Left cardiac atrium (tissue), 4 donors: ENCODE measurements at regions not wholly inside any gene's neighbourhood (a gene's known extent, or its start where the extent isn't known, plus 50 kb on each side); places are given as distances from the start of the nearest gene placed in this dataset.
"Not testable (repeated sequence)": the region's sequence is repeated elsewhere in the genome, so short reads cannot be mapped to it uniquely, and the experiment has no call there.

ENCODE experiments used
- ATAC-seq, 2 donors: fragments of 200-7000 bp; cut with Tn5 transposase; one replicate each; pipeline ENCODE4 v1.9.1; 2020; ENCODE audit warnings: mild to moderate bottlenecking in 2 of 2, moderate library complexity in 2 of 2
- DNase-seq: peaks from one replicate; pipeline ENCODE4 v3.0.0-alpha.2; 2020
- intact Hi-C, 2 donors: fragments of 100-400 bp; cut with DNase I; formaldehyde crosslinking; loops; one replicate each; pipeline versions ENCODE4 v1.14.1 to v1.15.1; 2022 to 2023
- donor health status: DM: no; HTN: yes; CAD: no.
- donor health status: DM: no; HTN: yes; CAD: no; lungs with severe emphysema.
- donor health status: DM: yes; HTN: yes; CAD: no.
- donor health status: Dilated cardiomyopathy.

DNA sequence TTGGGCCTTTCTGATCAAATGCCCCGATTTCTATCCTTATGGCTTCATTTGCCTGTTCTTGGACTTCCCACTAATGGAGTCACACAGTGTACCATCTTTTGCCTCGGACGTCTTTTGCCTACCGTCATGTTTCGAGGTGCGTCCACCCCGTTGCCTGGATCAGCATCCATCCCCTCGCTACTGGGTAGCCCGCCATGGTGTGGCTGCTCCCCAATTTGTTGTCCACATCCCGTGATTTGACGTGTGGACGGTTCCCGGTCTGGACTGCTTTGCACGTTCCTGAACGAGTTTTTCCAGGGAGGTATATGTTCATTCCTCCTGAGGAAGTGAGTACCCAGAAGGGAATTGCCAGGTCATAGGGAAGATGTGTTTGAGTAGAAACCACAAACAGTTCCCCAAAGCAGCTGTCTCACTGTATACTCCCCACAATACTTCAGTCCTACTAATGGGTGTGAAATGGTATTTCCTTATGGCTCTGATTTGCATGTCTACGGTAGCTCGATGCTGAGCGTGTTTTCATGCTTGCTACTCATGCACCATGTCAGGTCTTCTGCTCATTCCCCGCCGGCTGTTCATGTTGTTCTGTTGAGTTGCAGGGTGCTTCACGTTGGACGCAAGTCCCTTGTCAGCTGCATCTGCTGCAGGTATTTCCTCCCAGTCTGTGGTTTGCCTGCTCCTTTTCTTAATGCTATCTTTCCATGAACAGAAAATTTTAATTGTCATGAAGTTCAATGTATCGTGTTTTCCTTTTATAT is 86.8 kb upstream of the AFDN start:
- DNase-seq (no peak), ATAC-seq (no peak)
- intact Hi-C loops, result no loop called here

DNA sequence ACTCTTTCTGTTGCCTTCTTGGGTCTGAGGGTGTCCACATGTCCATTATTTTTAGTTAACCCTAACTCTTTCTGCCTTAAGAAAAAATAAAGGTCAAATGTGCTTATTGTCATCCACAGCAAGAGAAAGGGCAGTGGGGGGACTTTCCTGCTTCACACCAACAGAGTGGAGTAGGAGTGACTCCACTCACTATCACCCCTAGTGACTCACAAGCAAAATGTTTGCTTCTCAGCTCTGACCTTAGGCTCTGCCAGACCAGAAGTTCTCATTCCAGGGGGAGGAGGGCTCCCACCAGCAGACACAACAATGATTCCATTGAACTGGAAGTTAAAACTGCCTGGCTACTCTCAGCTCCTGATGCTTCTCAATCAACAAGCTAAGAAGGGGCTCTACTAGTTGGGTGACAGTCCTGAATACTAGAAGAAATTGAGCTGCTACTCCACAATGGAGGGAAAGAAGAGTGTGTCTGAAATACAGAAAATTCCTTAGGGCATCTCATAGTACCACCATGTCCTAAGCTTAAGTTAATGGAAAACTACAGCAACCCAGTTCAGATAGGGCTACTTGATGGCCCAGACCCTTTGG is 83.9 kb upstream of the AFDN start:
- no peak for DNase-seq
- ATAC-seq, result peak in 1 of 2 donors; percentile 80
- intact Hi-C loops, result no loop called here

DNA sequence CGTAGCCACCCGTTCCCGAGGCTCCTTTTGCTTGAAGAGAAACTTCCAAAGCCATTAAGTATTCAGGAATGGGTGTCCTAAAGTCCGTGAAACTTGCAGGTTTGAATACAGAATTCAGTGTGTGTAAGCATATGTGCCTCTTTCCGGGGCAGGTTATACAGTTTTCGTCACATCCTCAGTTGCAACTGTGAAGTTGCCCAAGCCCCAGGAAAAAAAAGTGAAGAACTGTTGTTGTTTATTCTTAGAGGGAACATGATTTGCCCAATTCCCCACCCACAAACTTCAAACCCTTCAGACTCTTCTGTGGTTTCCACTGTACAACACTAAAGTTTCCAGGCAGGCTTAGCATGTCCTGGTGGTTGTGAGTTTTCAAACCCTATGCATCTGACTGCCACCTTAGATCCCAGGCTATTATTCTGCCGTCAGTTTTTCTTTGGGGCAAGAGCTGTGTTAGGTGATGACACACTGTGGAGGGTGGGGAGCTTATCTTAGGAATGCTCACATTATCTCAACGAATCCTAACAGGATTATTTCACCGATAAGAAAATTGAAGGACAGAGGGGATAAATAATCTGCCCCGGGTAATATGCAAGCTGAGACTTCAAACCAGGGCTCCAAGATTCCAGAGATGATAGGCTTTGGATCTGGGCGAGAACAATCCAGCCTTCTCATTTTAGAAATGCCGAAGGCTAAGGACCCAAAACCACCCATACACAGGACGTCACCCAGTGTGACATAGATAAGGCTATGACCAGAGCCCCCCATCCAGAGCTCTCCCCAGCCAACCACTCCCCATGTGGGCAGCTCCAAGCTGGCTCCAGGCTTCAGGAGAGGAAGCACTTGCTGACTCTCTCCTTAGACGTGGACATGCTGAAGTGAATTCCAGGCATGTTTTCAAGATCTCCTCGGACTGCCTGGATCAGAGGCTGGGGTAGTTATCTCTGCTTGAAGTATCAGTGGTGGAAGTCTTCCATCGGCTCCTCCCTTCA is 81.7 kb upstream of the AFDN start:
- ATAC-seq, result peak; percentile 17 to 38
- intact Hi-C loops, result no loop called here
- no peak for DNase-seq

DNA sequence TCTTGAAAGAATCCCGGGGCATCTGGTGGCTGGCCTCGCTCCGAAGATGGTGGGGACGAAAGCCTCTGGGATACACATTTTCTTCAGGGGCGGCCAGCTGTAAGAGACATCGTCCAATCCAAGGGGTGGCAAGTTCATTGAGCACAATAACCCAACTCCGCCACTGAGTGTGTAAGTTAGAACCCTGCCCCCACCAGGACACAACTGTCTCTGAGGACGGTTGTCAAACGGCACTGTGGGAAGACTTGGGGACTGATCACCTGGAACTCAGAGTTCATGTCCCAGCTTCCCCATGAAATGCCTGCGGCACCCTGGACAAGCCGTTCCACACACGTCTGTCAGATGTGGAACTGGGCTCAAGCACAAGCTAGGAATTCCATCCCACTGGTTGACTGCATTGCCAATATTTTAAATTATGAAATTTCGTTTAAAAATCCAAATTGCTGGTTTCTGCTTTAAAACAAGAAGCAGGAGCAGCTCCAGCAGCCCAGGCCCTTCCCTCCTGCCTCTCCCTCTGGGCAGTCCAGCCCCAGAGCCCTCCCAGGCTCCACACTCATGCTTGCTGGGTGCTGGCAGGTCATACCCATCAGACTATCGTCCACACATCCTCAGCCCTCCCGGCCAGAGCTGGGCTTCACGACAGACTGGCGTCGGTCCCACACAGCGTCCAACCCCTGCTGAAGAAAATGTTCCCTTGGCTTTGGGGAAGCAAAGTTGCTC is 80.9 kb upstream of the AFDN start:
- ATAC-seq, result peak; percentile 46 to 87
- DNase-seq, result peak; percentile 63
- intact Hi-C loops, result no loop called here

DNA sequence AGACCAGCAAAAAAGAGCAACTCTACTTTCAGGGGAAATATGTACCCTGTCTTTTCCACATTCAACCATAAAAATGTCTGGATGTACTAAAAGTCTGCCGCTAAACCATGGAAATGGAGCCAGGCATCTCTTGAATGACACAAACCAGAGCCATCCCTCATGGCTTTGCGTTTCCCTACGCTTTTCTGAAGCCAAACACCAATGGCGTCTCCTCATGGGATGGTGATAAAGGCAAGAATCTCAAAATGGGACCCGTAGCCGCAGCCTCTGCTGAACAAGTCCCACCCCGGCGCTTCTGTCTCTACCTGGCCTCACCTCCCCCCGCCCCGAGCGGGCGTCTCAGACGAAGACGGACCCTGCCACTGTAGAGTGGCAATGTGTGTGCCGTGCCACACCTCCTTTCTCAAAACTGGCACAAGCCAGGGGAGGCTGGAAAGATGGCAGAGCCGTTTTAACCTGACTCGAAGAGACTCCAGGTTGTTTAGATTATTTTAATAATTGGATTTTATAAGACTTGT is 80.3 kb upstream of the AFDN start:
- DNase-seq (no peak), ATAC-seq (no peak)
- intact Hi-C loops, result no loop called here

DNA sequence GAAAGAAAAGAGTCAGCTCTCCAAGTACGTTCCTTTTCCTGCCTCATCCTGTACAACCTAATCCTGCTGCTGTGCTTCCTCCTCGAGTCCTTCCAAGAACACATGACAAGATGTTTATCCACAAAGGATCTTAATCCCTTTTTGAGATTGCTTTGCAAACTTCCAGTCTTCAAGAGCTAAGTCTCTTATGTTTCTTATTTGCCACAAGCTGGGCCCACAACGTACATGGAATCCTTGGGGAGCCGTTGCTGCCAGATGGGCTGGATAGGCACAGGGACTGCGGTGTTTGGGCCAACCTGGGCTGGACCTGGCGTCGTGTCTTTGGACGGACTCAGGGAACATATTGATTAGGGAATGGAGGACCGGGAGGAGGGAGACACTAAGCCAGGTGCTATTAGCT is 79.7 kb upstream of the AFDN start:
- intact Hi-C loops, result no loop called here
- no peak for DNase-seq
- no peak for ATAC-seq

DNA sequence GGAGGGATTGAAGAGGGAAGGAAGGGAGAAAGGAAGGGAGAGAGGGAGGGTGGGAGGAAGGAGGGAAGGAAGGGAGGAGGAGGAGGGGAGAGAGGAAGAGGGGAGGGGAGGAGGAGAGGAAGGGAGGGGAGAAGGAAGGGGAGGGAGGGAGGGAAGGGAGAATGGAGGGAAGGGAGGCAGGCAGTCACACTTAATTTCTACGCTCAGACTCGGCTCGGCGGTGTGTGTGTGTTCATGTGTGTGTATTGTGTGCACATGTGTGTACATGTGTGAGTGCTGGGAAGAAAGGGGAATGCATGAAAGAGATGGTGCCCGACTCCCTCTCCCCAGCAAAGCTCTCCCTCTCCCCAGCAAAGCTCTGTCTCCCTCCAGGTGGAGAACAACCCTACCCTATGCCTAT is 79.1 kb upstream of the AFDN start:
- intact Hi-C loops, result no loop called here
- ATAC-seq (no peak), DNase-seq (no peak)

DNA sequence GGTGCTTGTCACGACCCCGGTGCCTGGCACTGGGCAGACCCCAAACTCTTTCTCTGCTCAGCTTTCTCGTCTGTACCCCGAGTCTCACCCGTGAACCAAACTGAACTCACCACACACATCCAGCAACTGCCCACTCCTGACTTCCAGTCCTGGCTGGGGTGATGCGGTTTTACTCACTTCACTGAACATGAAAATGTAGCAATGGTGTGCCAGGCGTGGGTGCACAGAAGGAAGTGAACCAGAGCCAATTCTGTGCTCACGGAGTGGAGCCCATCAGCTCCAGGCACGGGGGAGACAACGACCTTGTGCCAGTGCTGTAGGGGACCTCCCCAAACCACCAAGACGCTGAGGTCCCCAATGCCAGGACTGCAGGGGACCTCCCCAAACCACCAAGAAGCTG is 78.7 kb upstream of the AFDN start:
- intact Hi-C loops, result no loop called here
- peak in 1 of 2 donors; percentile 16 for ATAC-seq

DNA sequence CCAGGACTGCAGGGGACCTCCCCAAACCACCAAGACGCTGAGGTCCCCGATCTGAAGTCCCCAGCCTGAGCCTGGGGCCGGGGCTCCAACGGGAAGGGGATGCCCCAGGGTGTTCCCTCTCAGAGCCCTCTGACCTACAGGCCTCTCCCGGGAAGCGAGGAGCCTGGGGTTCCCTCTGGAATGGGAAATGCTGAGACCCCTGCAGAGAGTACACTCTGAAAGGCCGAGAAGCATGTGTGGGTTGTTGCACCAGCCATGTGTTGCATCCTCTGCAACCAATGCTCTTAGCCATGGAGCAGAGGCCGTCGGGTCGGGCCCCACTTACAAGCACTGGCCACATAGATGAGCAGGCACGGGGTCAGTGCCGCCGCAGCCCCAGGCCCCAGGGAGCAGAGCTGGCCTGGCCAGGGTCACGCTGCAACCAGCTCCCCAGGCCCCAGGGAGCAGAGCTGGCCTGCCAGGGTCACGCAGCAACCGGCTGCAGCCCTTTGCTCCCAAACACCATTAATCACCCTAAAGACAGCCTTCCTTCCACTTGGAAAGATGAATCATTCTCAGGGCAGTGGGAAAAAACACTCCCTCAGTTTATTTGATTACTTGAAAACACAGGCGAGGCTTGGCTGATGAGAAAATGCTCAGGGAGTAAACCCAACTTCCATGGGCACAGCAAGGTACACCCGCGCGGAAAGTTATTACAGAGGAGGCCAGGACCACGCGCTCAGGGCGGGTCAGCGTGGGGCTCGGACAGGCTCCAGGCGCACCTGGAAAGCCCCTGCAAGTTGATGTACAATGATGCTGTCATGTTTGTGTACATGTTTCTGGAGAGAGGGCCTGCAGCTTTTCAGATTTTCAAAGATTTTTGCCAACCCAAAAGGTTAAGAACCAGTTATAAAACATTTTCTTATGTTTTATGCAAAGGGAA is 78.0 kb upstream of the AFDN start:
- intact Hi-C loops, result no loop called here
- no peak for DNase-seq
- peak; percentile 53 to 63 for ATAC-seq

More for the DNA sequence above, 78.7 kb upstream of the AFDN start:
- DNase-seq, result no peak

DNA sequence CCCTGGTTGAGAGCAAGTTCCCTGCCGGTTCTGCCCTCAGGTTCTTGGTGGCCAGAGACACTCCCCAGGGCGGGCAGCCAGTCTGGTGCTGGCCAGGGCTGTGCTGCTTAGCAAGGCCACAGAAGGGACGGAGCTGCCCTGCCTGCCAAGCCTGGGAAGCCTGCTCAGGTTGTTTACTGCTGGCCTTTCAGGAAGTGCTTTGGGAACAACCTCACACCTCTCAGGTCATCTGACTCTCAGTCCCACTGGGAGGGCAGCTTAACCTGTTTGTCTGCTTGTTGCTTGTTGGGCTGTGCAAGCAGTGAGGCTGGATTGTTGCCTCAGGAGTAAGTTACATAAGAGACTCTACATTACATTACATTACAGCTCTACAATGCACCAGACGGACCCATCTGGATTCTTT is 75.8 kb upstream of the AFDN start:
- intact Hi-C loops, result no loop called here
- ATAC-seq (peak; percentile 79 to 83), DNase-seq (peak; percentile 69)

DNA sequence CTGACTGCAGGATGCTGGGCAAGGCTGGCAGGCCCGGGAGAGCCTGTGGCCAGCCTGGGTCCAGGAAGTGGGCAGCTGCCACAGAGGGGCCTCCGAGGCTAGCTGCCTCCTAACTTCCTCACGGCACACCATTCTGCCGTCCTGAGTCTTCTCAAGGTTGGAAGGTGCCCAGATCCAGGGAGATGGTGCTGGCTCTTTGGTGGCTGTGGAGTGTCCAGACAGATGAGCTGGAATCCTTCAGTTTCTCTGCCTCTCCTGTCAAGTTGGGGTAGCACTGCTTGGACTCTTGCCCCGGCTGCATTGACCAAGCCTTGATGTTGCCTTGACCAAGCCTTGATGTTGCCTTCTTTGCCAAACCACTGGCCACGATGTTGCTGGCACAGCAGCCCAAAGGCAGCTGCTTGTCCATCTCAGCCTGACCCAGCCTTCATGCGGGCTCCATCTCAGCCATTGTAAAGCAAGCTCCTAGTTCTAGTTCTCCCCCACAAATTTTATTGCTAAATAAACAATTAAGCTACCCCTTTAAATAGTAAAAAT is 75.1 kb upstream of the AFDN start:
- ATAC-seq (no peak), DNase-seq (no peak)
- intact Hi-C loops, result no loop called here

DNA sequence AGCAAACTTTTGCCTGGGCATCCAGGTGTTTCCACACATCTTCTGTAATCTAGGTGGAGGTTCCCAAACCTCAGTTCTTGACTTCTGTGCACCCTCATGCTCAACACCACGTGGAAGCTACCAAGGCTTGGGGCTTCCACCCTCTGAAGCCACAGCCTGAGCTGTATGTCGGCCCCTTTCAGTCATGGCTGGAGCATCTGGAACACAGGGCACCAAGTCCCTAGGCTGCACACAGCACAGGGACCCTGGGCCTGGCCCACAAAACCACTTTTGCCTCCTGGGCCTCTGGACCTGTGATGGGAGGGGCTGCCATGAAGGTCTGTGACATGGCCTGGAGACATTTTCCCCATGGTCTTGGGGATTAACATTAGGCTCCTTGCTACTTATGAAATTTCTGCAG is 73.4 kb upstream of the AFDN start:
- DNase-seq, ATAC-seq, intact Hi-C loops: not testable (repeated sequence)

DNA sequence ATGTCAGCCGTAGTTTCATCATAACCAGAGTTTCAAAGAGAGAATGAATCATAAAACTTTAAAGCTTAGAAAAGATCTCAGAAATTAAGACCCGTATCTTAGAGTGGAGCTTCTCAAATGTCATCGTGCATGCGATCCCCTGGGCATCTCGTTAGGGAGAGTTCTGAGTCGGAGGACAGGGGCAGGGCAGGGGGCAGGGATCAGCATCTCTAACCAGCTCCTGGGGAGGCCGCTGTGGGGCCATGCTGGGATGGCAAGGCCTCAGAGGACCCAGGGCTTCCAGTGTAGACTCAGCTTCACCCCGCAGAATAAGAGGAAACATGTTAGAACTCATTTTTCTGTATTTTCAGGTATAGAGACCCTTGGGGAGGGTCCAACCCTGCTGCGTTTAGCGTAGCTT is 72.0 kb upstream of the AFDN start:
- DNase-seq, result no peak
- no peak for ATAC-seq
- intact Hi-C loops, result no loop called here

DNA sequence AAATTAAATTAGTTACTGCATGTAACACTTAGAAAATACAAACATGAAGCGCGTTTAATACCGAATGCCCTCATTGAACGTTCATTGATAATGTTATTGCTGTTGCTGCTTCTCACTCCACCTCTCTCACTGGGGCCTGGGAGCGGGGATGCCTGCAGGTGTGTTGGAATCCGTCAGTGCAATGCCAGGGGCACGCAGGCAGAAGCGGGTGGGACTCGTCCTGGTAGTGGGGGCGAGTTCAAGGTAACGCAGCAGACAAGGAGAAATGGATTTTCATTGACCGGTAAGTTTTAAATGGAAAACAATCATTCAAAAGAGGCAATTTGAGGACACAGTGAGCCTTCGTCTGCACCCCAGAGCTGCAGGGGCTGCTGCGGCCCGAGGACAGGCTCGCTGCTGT is 71.2 kb upstream of the AFDN start:
- ATAC-seq, result no peak
- intact Hi-C loops, result no loop called here

DNA sequence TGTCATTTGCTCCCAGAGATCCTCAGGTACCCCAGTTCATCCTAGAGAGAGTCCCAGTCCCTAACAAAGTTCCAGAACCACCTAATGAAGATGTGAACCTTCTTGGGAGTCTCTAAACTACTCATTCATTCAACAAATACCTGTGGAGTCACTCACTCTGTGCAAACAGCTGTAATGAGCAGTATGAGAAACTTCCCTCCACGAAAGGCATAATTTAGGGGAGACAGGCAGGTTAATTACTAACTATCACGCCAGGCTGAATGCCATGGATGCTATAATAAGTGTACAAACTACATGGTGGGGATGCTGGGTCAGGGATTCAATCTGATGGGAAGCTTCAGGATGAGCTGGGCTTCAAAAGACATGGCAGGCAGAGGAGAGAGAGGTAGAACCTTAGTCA is 70.1 kb upstream of the AFDN start:
- no peak for DNase-seq
- intact Hi-C loops, result no loop called here
- ATAC-seq, result no peak

More for the DNA sequence above, 71.2 kb upstream of the AFDN start:
- DNase-seq, result no peak

DNA sequence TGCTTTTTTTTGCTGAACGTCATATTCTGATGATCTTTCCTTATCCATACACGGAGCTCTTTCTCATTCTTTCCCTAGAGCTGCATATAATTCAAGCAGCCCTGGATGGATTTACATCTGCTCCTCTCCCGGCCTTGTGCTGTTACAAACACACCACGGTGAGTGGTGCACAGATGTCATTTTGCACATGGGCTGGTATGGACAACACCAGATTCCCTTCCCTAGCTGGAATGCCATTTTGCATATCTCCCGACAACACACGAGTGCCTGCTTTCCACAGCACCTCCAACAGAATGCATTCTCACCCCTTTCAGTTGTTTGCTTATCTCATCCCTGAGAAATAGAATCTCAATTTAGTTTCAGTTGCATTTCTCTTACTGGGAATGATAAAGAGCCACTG is 69.5 kb upstream of the AFDN start:
- intact Hi-C loops, result no loop called here
- DNase-seq (no peak), ATAC-seq (no peak)

DNA sequence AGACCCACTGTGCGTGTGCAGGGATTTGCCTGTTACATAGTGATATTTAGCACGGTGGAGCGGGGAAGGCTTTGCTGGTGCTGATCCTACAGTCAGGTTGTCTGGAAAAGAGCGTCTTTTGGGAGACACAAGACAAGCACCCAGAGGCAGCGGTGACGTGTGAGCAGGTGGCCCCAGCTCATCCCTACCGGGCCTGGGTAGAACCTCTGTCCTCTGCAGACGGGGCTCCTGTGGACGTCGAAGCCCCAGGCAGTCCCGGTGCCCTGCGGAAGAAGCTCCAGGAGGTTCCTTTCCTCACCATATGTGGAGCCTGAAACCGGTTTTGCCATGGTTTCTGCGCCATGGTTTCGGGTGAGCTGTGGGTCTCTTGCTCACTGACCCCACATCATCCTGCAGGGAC is 68.9 kb upstream of the AFDN start:
- DNase-seq (no peak), ATAC-seq (no peak)
- intact Hi-C loops, result no loop called here
